PC-3 (cell line): ENCODE measurements at regions not wholly inside any gene's neighbourhood (a gene's known extent, or its start where the extent isn't known, plus 50 kb on each side); places are given as distances from the start of the nearest gene placed in this dataset.

ENCODE experiments used
- ATAC-seq: fragments of 200-7000 bp; cut with Tn5 transposase; 2 replicates; pipeline ENCODE4 v1.9.1; 2020; ENCODE audit warnings: mild to moderate bottlenecking, moderate library complexity
- BruUV-seq: library from RNA; stranded (reverse); fragments of 400-500 nt; replicated peaks from 2 replicates; lab custom pipeline; 2021; lab: Mats Ljungman, UMichigan
- CTCF ChIA-PET: fragments of 300-600 bp; sonication (Branson Sonifier 250); formaldehyde crosslinking; loops from one replicate; lab custom pipeline; 2022; ENCODE audit warnings: antibody characterized with exemption; lab: Charles Lee
- POLR2A ChIA-PET: fragments of 300-600 bp; sonication (Branson Sonifier 250); formaldehyde crosslinking; loops from one replicate; lab custom pipeline; 2022; ENCODE audit warnings: antibody characterized with exemption; ENCODE audit not compliant: unreplicated experiment; lab: Charles Lee
- DNase-seq: peaks from one replicate; pipeline ENCODE4 v3.0.0-alpha.2; 2015
- H2AFZ ChIP-seq: fragments of 300-600 bp; sonication (generic); 2 replicates; pipeline ENCODE4 v1.6.0; 2016; ENCODE audit warnings: antibody characterized with exemption, low read length
- H3F3A ChIP-seq: fragments of 300-600 bp; sonication (generic); one replicate; pipeline ENCODE4 v1.6.0; 2017; ENCODE audit warnings: antibody characterized with exemption, low read length, control low read depth, mild to moderate bottlenecking; ENCODE audit not compliant: unreplicated experiment
- H3K27ac ChIP-seq: fragments of 300-600 bp; sonication (generic); 2 replicates; pipeline ENCODE4 v1.5.1; 2016; ENCODE audit warnings: mild to moderate bottlenecking, low read length
- H3K27me3 ChIP-seq: fragments of 300-600 bp; sonication (generic); 2 replicates; pipeline ENCODE4 v1.6.1; 2016; ENCODE audit warnings: low read length, mixed read lengths
- H3K36me3 ChIP-seq: fragments of 300-600 bp; sonication (generic); 2 replicates; pipeline ENCODE4 v1.6.1; 2016; ENCODE audit warnings: low read depth, mixed run types, low read length, mixed read lengths
- H3K4me1 ChIP-seq: fragments of 300-600 bp; sonication (generic); 2 replicates; pipeline ENCODE4 v1.5.1; 2016; ENCODE audit warnings: low read length; ENCODE audit not compliant: insufficient read depth
- H3K4me2 ChIP-seq: fragments of 300-600 bp; sonication (generic); 2 replicates; pipeline ENCODE4 v1.6.0; 2016; ENCODE audit warnings: low read length
- H3K4me3 ChIP-seq: fragments of 300-600 bp; sonication (generic); 2 replicates; pipeline ENCODE4 v1.5.1; 2016; ENCODE audit warnings: mild to moderate bottlenecking, low read length, mixed read lengths
- H3K79me2 ChIP-seq: fragments of 300-600 bp; sonication (generic); 2 replicates; pipeline ENCODE4 v1.6.1; 2017; ENCODE audit warnings: low read length, mixed read lengths
- H3K9ac ChIP-seq: fragments of 300-600 bp; sonication (generic); 2 replicates; pipeline ENCODE4 v1.6.0; 2016; ENCODE audit warnings: mild to moderate bottlenecking, low read length
- H3K9me2 ChIP-seq: fragments of 300-600 bp; sonication (generic); replicated peaks from 2 replicates; pipeline ENCODE4 v1.6.1; 2016; ENCODE audit warnings: mixed run types, low read length, mixed read lengths
- H3K9me3 ChIP-seq: fragments of 300-600 bp; sonication (generic); 2 replicates; pipeline ENCODE4 v1.6.1; 2016; ENCODE audit warnings: low read length, mixed read lengths
- H4K20me1 ChIP-seq: fragments of 300-600 bp; sonication (generic); 2 replicates; pipeline ENCODE4 v1.6.1; 2016; ENCODE audit warnings: low read length, mixed read lengths
- CTCF ChIP-seq: fragments of 300-600 bp; sonication (generic); conservative IDR thresholded peaks from 2 replicates; pipeline ENCODE4 v1.5.1; 2017; ENCODE audit warnings: antibody characterized with exemption, low read depth, mild to moderate bottlenecking, low read length
- EZH2 ChIP-seq: fragments of 300-600 bp; sonication (generic); IDR thresholded peaks from one replicate; pipeline ENCODE4 v1.6.1; 2017; ENCODE audit warnings: antibody characterized with exemption, mild to moderate bottlenecking, low read length; ENCODE audit not compliant: unreplicated experiment
- EZH2phosphoT487 ChIP-seq: fragments of 300-600 bp; sonication (generic); IDR thresholded peaks from 2 replicates; pipeline ENCODE4 v1.6.1; 2018; ENCODE audit warnings: mild to moderate bottlenecking, antibody characterized with exemption, low read length, borderline replicate concordance
- intact Hi-C: fragments of 100-400 bp; cut with micrococcal nuclease; formaldehyde crosslinking; loops from 2 replicates; pipeline ENCODE4 v1.9.0; 2023

- H3K9ac ChIP-seq = no peak overlapping the region
- no peaks in the 10 kb centered on the region for H4K20me1 ChIP-seq
- H3K27me3 ChIP-seq = no peaks in the 10 kb centered on the region
- no peaks in the 10 kb centered on the region for H3K9me2 ChIP-seq
- no peak overlapping the region for H3K27ac ChIP-seq
- H3K4me2 ChIP-seq = no peak overlapping the region
- H3K36me3 ChIP-seq = no peaks in the 10 kb centered on the region
- ATAC-seq (no peak), DNase-seq (no peak)
- ChIA-PET POLR2A (no interaction called here), CTCF (no interaction called here)
- no peaks in the 10 kb centered on the region for H3K9me3 ChIP-seq
- intact Hi-C loops = no loop called here
- H3K79me2 ChIP-seq = no peaks in the 10 kb centered on the region
- H3K4me1 ChIP-seq = no peaks in the 10 kb centered on the region
- H3F3A ChIP-seq = no peaks in the 10 kb centered on the region
- H2AFZ ChIP-seq = no peak overlapping the region
- BruUV-seq = no TSS peak
- TF ChIP-seq EZH2phosphoT487 = no peak
- no peak for TF ChIP-seq EZH2
- no peak for TF ChIP-seq CTCF
- H3K4me3 ChIP-seq = no peak overlapping the region
Observed at GRCh38 chr2:196368546-196369225, 197.3 kb upstream of the STK17B start.

- CTCF ChIA-PET = no interaction called here
- H2AFZ ChIP-seq = no peak overlapping the region
Observed at GRCh38 chr2:196369967-196370366, 198.6 kb upstream of the STK17B start.

More at GRCh38 chr2:196369967-196370366, 198.6 kb upstream of the STK17B start:
- intact Hi-C loops = no loop called here
- no peaks in the 10 kb centered on the region for H3K9me3 ChIP-seq
- no peaks in the 10 kb centered on the region for H3K36me3 ChIP-seq
- no peak overlapping the region for H3K27ac ChIP-seq
- peak; percentile 9 for DNase-seq
- no peak overlapping the region for H3K4me2 ChIP-seq
- H3F3A ChIP-seq = no peaks in the 10 kb centered on the region
- H3K79me2 ChIP-seq = no peaks in the 10 kb centered on the region
- TF ChIP-seq CTCF (no peak), EZH2phosphoT487 (no peak), EZH2 (no peak)
- BruUV-seq = no TSS peak
- no peak for ATAC-seq
- no peaks in the 10 kb centered on the region for H3K27me3 ChIP-seq
- no peaks in the 10 kb centered on the region for H3K9me2 ChIP-seq
- no peak overlapping the region for H3K9ac ChIP-seq
- H4K20me1 ChIP-seq = no peaks in the 10 kb centered on the region
- no peak overlapping the region for H3K4me3 ChIP-seq
- POLR2A ChIA-PET = no interaction called here
- no peaks in the 10 kb centered on the region for H3K4me1 ChIP-seq
